Breast epithelium (tissue), 4 donors: ENCODE measurements at regions not wholly inside any gene's neighbourhood (a gene's known extent, or its start where the extent isn't known, plus 50 kb on each side); places are given as distances from the start of the nearest gene placed in this dataset.

ENCODE experiments used
- DNase-seq, 2 donors: peaks; one replicate each; pipeline ENCODE4 v3.0.0-alpha.2; 2019; ENCODE audit warnings: low spot score in 2 of 2
- H3K27ac ChIP-seq, 2 donors: fragments of 200-600 bp; sonication (generic) in 1 of 2; one replicate each; pipeline ENCODE4 v1.5.1; 2016 to 2019; ENCODE audit warnings: mild to moderate bottlenecking in 1 of 2
- H3K27me3 ChIP-seq, 2 donors: fragments of 200-600 bp; sonication (generic) in 1 of 2; one replicate each; pipeline versions ENCODE4 v1.5.1 to v1.6.0; 2017 to 2019; ENCODE audit warnings: control low read depth in 1 of 2, mild to moderate bottlenecking in 1 of 2
- H3K36me3 ChIP-seq: fragments of 200-600 bp; one replicate; pipeline ENCODE4 v1.5.1; 2019
- H3K4me1 ChIP-seq, 2 donors: fragments of 200-600 bp; sonication (generic); one replicate each; pipeline ENCODE4 v1.5.1; 2016 to 2019; ENCODE audit warnings: control low read depth in 1 of 2
- H3K4me3 ChIP-seq, 3 donors: fragments of 200-600 bp; sonication (generic); 1 replicate in 2 of 3; 2 replicates in 1 of 3; pipeline ENCODE4 v1.5.1; 2016 to 2019; ENCODE audit warnings: mild to moderate bottlenecking in 3 of 3, moderate library complexity in 2 of 3
- H3K9me3 ChIP-seq, 2 donors: fragments of 200-600 bp; sonication (generic) in 1 of 2; one replicate each; pipeline ENCODE4 v1.5.1; 2016 to 2019; ENCODE audit warnings: control low read depth in 1 of 2
- CTCF ChIP-seq, 3 donors: fragments of 450-650 bp; IDR thresholded peaks; one replicate each; pipeline ENCODE4 v1.5.1; 2016 to 2017; ENCODE audit warnings: antibody characterized with exemption in 3 of 3, mild to moderate bottlenecking in 3 of 3, moderate library complexity in 3 of 3
- POLR2A ChIP-seq: fragments of 450-650 bp; IDR thresholded peaks from one replicate; pipeline ENCODE4 v1.6.1; 2016; ENCODE audit warnings: antibody characterized with exemption, mild to moderate bottlenecking, moderate library complexity
- POLR2AphosphoS5 ChIP-seq, 3 donors: sonication (generic); formaldehyde crosslinking; IDR thresholded peaks; one replicate each; pipeline ENCODE4 v1.6.1; 2017; ENCODE audit warnings: antibody characterized with exemption in 3 of 3
- intact Hi-C: fragments of 100-400 bp; cut with DNase I; formaldehyde crosslinking; loops from one replicate; pipeline ENCODE4 v1.15.1; 2023; ENCODE audit warnings: low total_unique reads

- TF ChIP-seq POLR2A (no peak), POLR2AphosphoS5 (IDR thresholded peaks at IDR 0.05) (no peak), CTCF (IDR thresholded peaks at IDR 0.05) (no peak)
- intact Hi-C loops = no loop called here
- no peak for DNase-seq
- Histone ChIP-seq H3K4me3 (no peak overlapping the region), H3K9me3 (no peaks in the 10 kb centered on the region), H3K27ac (no peak overlapping the region), H3K36me3 (no peaks in the 10 kb centered on the region), H3K4me1 (no peaks in the 10 kb centered on the region), H3K27me3 (no peaks in the 10 kb centered on the region)
Measured at GRCh38 chr5:24325306-24325832, 319.4 kb downstream of the CDH10 start.

- no peaks in the 10 kb centered on the region for H3K9me3 ChIP-seq
- no peak overlapping the region for H3K4me3 ChIP-seq
- no peak for DNase-seq
- no peaks in the 10 kb centered on the region for H3K4me1 ChIP-seq
- H3K36me3 ChIP-seq = no peaks in the 10 kb centered on the region
- no peaks in the 10 kb centered on the region for H3K27me3 ChIP-seq
- H3K27ac ChIP-seq = no peak overlapping the region
- TF ChIP-seq CTCF (IDR thresholded peaks at IDR 0.05) = no peak
- intact Hi-C loops = no loop called here
Measured at GRCh38 chr5:24331531-24331930, 313.2 kb downstream of the CDH10 start.

- no peaks in the 10 kb centered on the region for H3K36me3 ChIP-seq
- TF ChIP-seq POLR2A (no peak), CTCF (IDR thresholded peaks at IDR 0.05) (no peak), POLR2AphosphoS5 (IDR thresholded peaks at IDR 0.05) (no peak)
- H3K27ac ChIP-seq = no peak overlapping the region
- no peaks in the 10 kb centered on the region for H3K4me1 ChIP-seq
- H3K9me3 ChIP-seq = no peaks in the 10 kb centered on the region
- no peak overlapping the region for H3K4me3 ChIP-seq
- no peak for DNase-seq
- no peaks in the 10 kb centered on the region for H3K27me3 ChIP-seq
- intact Hi-C loops = no loop called here
Measured at GRCh38 chr5:24347158-24347557, 297.6 kb downstream of the CDH10 start.

GRCh38 chr5:24351285-24351684 lies 293.5 kb downstream of the CDH10 start:
- Histone ChIP-seq H3K4me3 (no peak overlapping the region), H3K9me3 (no peaks in the 10 kb centered on the region), H3K4me1 (no peaks in the 10 kb centered on the region), H3K36me3 (no peaks in the 10 kb centered on the region), H3K27me3 (no peaks in the 10 kb centered on the region), H3K27ac (no peak overlapping the region)
- no peak for DNase-seq
- intact Hi-C loops = no loop called here
- TF ChIP-seq CTCF (IDR thresholded peaks at IDR 0.05) (no peak), POLR2AphosphoS5 (IDR thresholded peaks at IDR 0.05) (no peak), POLR2A (no peak)

- Histone ChIP-seq H3K4me1 (no peaks in the 10 kb centered on the region), H3K4me3 (no peak overlapping the region), H3K9me3 (no peaks in the 10 kb centered on the region), H3K27ac (no peak overlapping the region), H3K27me3 (no peaks in the 10 kb centered on the region), H3K36me3 (no peaks in the 10 kb centered on the region)
- no peak for DNase-seq
- TF ChIP-seq POLR2A (no peak), CTCF (IDR thresholded peaks at IDR 0.05) (no peak), POLR2AphosphoS5 (IDR thresholded peaks at IDR 0.05) (no peak)
- intact Hi-C loops = no loop called here
Measured at GRCh38 chr5:24353016-24353415, 291.8 kb downstream of the CDH10 start.
